ENCODE measurements at regions not wholly inside any gene's neighbourhood (a gene's known extent, or its start where the extent isn't known, plus 50 kb on each side); places are given as distances from the start of the nearest gene placed in this dataset.

GRCh38 chr3:88852606-88853005 lies 254.8 kb upstream of the EPHA3 start:
- TF ChIP-seq CTCF (IDR thresholded peaks at IDR 0.05; ENCODE audit: control extremely low read depth in 1 of 3, insufficient read depth in 1 of 3, low read depth in 1 of 3, low read length in 3 of 3) (no peak), SRF (IDR thresholded peaks at IDR 0.05; ENCODE audit: low read depth, low read length) (no peak), POU5F1 (IDR thresholded peaks at IDR 0.05; ENCODE audit: low read depth, low read length) (no peak), RAD21 (IDR thresholded peaks at IDR 0.05 in 1 of 2, conservative IDR thresholded peaks at IDR 0.05 in 1 of 2; ENCODE audit: low read depth in 2 of 2, low read length in 2 of 2) (no peak), JUND (IDR thresholded peaks at IDR 0.05; ENCODE audit: low read length) (no peak), POLR2A (IDR thresholded peaks at IDR 0.05; ENCODE audit: control extremely low read depth in 1 of 2, low read depth in 2 of 2, low read length in 2 of 2) (no peak), YY1 (IDR thresholded peaks at IDR 0.05; ENCODE audit: low read depth, low read length) (no peak), EGR1 (IDR thresholded peaks at IDR 0.05; ENCODE audit: borderline replicate concordance, low read depth, low read length) (no peak), SIX5 (IDR thresholded peaks at IDR 0.05; ENCODE audit: low read depth, low read length) (no peak), CHD7 (IDR thresholded peaks at IDR 0.05; ENCODE audit: insufficient replicate concordance, low read length) (no peak), EZH2 (IDR thresholded peaks at IDR 0.05; ENCODE audit: low read depth, low read length, severe bottlenecking) (no peak), CHD1 (IDR thresholded peaks at IDR 0.05; ENCODE audit: low read depth, low read length) (no peak), USF2 (IDR thresholded peaks at IDR 0.05; ENCODE audit: low read length) (no peak), TAF1 (IDR thresholded peaks at IDR 0.05; ENCODE audit: low read depth, low read length) (no peak)

All from H1 (cell line).